Mucosa of descending colon (tissue), 3 donors: ENCODE measurements at regions not wholly inside any gene's neighbourhood (a gene's known extent, or its start where the extent isn't known, plus 50 kb on each side); places are given as distances from the start of the nearest gene placed in this dataset.

Experiments used
- ATAC-seq: fragments of 200-7000 bp; cut with Tn5 transposase; one replicate; pipeline ENCODE4 v1.9.1; 2020; ENCODE audit warnings: mild to moderate bottlenecking, moderate library complexity
- DNase-seq, 3 donors: peaks; one replicate each; pipeline ENCODE4 v3.0.0-alpha.2; 2020
- H3K36me3 ChIP-seq: fragments of 200-600 bp; one replicate; pipeline ENCODE4 v1.8.0; 2021; ENCODE audit warnings: low read depth, mild to moderate bottlenecking
- H3K4me1 ChIP-seq: fragments of 200-600 bp; one replicate; pipeline ENCODE4 v1.8.0; 2021; ENCODE audit warnings: low read depth, mild to moderate bottlenecking
- H3K4me3 ChIP-seq: fragments of 200-600 bp; one replicate; pipeline ENCODE4 v1.8.0; 2021; ENCODE audit warnings: mild to moderate bottlenecking
- H3K9me3 ChIP-seq: fragments of 200-600 bp; one replicate; pipeline ENCODE4 v1.8.0; 2021; ENCODE audit warnings: mild to moderate bottlenecking
- CTCF ChIP-seq: fragments of 200-600 bp; IDR thresholded peaks from one replicate; pipeline ENCODE4 v1.8.0; 2022; ENCODE audit warnings: antibody characterized with exemption, mild to moderate bottlenecking
- intact Hi-C, 2 donors: fragments of 100-400 bp; cut with DNase I in 1 of 2; cut with micrococcal nuclease in 1 of 2; formaldehyde crosslinking; loops; one replicate each; pipeline versions ENCODE4 v1.11.0 to v1.11.1; 2022; cut with DNase I, micrococcal nuclease
- donor health status: DM: no; HTN: no; CAD: no; lungs with moderate emphysema.
- donor health status: DM: no; HTN: no; CAD: no.
- donor health status: DM: no; HTN: yes; CAD: no.

GRCh38 chr4:96316776-96317175 lies 476.9 kb downstream of the PDHA2 start:
- ATAC-seq = no peak
- Histone ChIP-seq H3K4me1 (no peaks in the 10 kb centered on the region), H3K4me3 (no peak overlapping the region), H3K9me3 (no peaks in the 10 kb centered on the region), H3K36me3 (no peaks in the 10 kb centered on the region)
- intact Hi-C loops = no loop called here
- DNase-seq = no peak
- TF ChIP-seq CTCF = no peak

GRCh38 chr4:96317891-96318290 lies 478.0 kb downstream of the PDHA2 start:
- intact Hi-C loops = no loop called here
- no peak for TF ChIP-seq CTCF
- no peaks in the 10 kb centered on the region for H3K4me1 ChIP-seq
- H3K9me3 ChIP-seq = no peaks in the 10 kb centered on the region
- no peaks in the 10 kb centered on the region for H3K36me3 ChIP-seq
- ATAC-seq (no peak), DNase-seq (no peak)
- no peak overlapping the region for H3K4me3 ChIP-seq

- DNase-seq (no peak), ATAC-seq (no peak)
- Histone ChIP-seq H3K36me3 (no peaks in the 10 kb centered on the region), H3K4me1 (no peaks in the 10 kb centered on the region), H3K9me3 (no peaks in the 10 kb centered on the region), H3K4me3 (no peak overlapping the region)
- no peak for TF ChIP-seq CTCF
- intact Hi-C loops = no loop called here
Measured at GRCh38 chr4:96326846-96327245, 487.0 kb downstream of the PDHA2 start.

GRCh38 chr4:96342196-96342595 lies 502.3 kb downstream of the PDHA2 start:
- Histone ChIP-seq H3K9me3 (no peaks in the 10 kb centered on the region), H3K4me1 (no peaks in the 10 kb centered on the region), H3K36me3 (no peaks in the 10 kb centered on the region), H3K4me3 (no peak overlapping the region)
- intact Hi-C loops = no loop called here
- no peak for TF ChIP-seq CTCF
- DNase-seq (no peak), ATAC-seq (no peak)

GRCh38 chr4:96342790-96343455 lies 503.0 kb downstream of the PDHA2 start:
- H3K36me3 ChIP-seq = no peaks in the 10 kb centered on the region
- intact Hi-C loops = no loop called here
- no peak for ATAC-seq

More at GRCh38 chr4:96342790-96343455, 503.0 kb downstream of the PDHA2 start:
- TF ChIP-seq CTCF = no peak
- Histone ChIP-seq H3K9me3 (no peaks in the 10 kb centered on the region), H3K4me1 (no peaks in the 10 kb centered on the region), H3K4me3 (no peak overlapping the region)
- DNase-seq = no peak
